Left renal pelvis (tissue), 4 donors: ENCODE measurements at regions not wholly inside any gene's neighbourhood (a gene's known extent, or its start where the extent isn't known, plus 50 kb on each side); places are given as distances from the start of the nearest gene placed in this dataset.
A peak's percentile ranks its signal among the peaks of the same experiment; 100 is the strongest.
"Not testable (repeated sequence)": the region's sequence is repeated elsewhere in the genome, so short reads cannot be mapped to it uniquely, and the experiment has no call there.

Experiments used
- DNase-seq, 4 donors: peaks; one replicate each; pipeline ENCODE4 v3.0.0-alpha.2; 2013; ENCODE audit warnings: low read depth in 4 of 4, low spot score in 3 of 4

DNA sequence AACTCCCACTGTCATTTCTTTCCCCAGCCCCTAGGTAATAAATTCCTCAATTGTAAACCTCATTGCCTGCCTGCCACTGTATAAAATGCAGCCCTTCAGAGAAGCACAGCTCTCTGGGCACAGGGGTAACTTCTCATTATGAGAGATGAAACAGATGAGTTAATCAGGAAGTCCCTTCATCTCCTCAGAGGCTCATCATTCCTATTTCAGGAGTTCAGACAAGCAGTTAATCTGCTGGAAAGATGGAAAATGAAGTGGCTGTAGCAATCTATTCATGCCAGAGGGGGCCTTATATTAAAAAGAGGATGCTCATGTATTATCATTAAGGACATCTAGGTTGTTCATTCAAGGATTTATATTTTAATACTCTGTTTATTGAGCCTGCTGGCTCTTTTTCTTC, 519.5 kb upstream of the LMCD1 start:
- no peak for DNase-seq

DNA sequence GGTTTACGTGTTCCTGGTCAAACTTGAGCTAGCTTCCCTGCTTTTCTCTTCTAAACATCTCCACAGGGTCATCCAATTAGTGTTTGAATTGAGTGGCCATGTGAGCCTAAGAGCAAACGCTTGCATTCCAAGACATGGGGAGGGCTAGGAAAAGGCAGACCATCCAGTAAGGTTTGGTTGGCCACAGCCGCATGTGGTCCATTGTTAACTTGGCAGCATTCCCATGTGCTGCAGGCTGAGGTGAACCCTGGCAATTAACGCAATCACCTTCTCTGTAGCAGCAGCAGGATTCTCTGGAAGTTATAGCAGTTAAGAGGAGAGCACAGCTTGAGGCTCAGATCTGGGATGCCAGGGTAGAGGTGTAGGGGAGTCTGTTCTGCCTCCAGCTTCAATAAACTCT, 502.2 kb upstream of the LMCD1 start:
- DNase-seq: no peak

DNA sequence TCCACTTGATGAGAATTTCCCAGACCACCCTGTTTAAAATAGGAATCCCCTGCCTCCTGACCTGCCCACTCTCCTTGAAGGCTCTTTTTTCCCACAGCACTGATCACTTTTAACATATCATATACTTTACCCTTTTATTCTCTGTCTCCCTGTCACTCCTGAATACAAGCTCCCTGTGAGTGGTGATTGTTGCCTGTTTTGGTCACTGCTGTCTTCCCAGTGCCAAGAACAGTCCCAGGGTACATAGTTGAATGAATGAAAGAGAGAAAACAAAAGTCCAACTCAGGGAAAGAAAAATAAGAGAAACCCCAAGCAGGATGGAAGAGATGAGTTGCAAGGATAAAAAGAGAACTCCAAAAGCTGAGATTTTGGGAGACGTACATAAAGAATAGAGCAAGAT, 500.3 kb upstream of the LMCD1 start:
- no peak for DNase-seq

DNA sequence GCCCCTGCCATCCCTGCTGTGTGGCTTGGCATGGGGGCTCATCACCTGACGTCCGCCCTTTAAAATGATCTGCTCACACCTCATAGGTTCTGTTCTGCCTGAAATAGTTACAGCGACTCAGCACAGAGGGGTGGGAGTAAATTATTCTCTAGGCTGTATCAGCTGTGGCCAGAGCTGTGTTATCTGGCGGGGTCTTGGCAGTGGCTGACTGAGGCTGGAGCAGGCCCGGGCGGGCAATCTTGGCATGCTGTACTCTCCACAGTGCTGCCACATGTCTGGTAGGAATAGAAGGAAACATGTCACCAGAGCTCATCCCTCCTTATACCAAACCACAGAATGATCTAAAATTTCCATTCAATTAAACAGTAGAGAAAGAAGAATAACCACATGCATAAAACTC, 499.9 kb upstream of the LMCD1 start:
- DNase-seq: no peak

DNA sequence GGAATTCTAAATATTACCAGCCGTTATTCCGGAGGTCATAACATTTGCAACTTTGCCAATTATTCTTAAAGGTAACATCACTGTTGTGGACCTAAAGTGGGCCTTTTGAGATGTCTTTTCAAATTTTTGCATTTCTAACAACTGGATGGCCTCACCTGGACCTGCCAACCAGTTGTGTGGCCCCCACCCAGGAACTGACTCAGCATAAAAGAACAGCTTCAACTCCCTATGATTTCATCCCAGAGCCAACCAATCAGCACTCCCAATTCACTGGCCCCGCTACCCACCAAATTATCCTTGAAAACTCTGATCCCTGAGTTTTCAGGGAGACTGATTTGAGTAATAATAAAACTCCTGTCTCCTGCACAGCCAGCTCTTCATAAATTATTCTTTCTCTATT, 489.7 kb upstream of the LMCD1 start:
- no peak for DNase-seq

DNA sequence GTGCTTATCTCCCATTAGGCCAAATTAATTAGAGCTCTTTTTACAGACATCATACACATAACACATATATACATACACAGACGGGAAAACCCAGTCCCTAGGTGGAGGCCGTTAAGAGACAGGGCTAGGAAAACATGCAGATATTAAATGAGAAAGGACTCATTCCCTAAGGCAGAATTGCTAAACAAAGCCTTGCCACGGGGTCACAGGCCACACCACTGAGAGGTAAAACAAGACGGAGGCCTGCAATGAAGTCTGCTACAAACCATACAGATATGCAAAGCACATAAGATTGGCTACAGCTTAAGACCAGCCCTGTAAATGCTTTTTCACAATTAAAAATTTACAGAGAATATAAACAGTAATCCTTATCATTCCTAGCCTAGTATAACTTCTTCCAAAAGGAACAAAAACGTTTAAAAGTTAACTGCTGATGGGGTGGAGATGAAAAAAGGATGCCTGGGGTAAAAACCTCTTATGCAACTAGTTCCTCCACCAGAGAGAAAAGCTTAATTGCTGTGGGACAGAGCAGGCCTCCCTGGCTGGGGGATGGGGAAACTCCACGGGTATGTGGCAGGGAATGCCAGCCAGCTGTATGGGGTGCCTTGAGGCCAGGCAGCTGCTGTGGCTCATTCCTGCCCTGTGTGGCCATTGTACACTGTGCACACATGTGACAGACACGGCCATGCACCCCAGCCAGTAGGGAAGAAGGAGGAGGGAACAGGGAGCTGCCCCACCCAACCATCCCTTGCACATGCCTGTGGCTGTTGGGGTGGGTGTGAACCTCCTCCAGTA, 481.4 kb upstream of the LMCD1 start:
- DNase-seq: no peak

DNA sequence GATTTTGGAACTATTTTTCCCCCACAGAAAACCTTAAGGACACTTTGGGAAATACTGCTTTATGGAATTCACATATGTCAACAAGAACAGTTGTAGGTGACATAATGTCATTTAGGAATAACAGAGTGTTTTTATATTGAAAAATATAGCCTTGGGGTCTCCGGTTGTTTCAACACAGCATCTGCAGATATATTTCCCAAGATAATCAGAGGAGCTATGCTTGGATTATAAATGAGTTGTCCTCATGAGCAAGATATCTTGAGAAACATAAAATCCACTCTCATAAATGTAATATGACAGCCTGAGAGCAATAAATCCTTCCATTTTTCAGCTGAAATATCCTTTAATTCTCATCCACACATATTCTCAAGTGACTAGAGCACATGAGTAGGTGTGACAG, 473.7 kb upstream of the LMCD1 start:
- DNase-seq: no peak

DNA sequence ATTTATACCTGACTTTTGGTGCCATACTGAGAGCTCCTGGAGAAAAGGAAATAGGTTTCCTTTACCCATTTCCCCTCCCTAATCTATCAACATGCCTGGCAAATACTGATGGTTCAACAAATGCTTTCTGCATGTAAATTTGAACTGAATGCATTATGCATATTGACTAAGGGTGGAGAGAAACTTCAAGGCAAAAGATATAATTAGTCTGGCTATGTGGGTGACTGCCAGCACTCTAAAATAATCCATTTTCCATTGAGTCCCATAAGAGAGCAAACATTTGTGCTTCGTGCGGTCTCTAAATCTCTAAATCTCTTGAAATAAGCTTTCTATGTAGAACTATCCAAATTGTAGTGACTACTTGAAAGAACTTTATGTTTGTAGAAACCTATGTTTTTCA, 451.3 kb upstream of the LMCD1 start:
- no peak for DNase-seq

DNA sequence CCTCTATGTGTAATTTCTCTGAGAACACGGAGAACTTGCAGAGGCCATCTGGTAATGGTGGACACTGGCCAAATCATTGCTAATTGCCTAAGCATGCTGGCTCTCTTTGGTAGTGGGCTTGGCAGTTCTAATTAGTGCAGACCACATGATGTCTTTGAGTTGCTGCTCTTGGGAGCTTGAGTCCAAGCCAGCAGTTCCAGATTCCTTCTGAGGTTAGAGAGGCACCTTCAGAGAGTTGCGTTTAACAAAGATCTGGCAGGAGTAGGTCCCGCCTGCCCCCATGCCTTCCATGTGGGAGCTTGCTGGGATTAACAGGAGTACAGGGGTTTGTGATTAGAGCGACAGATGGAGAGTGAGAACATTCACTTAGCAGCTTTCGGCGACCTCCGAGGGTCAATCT, 449.0 kb upstream of the LMCD1 start:
- DNase-seq: no peak

DNA sequence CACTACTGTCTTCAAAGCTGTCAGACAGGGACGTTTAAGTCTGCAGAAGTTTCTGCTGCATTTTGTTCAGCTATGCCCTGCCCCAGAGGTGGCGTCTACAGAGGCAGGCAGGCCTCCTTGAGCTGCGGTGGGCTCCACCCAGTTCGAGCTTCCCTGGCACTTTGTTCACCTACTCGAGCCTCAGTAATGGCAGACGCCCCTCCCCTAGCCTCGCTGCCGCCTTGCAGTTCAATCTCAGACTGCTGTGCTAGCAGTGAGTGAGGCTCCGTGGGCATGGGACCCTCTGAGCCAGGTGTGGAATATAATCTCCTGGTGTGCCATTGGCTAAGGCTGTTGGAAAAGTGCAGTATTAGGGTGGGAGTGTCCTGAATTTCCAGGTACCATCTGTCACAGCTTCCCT, 433.5 kb upstream of the LMCD1 start:
- DNase-seq: not testable (repeated sequence)

DNA sequence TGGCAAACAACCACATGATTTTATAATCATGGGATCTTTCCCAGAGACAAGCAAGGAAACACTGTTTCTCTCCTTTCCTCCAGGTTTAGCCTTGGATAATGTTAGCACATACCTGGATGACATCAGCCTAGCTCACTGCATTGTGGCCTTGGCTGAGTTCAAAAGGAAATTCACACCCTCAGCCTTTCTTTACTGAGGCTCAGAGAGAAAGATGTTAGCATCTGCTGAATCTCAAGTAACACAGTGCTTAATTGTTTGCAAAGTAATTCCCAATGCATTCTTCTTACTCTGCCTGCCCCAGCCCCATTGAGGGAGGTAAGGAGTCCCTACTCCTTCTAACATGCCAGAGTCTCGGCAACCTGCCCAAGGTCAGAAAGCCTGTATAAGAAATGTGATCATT, 432.2 kb upstream of the LMCD1 start:
- no peak for DNase-seq

DNA sequence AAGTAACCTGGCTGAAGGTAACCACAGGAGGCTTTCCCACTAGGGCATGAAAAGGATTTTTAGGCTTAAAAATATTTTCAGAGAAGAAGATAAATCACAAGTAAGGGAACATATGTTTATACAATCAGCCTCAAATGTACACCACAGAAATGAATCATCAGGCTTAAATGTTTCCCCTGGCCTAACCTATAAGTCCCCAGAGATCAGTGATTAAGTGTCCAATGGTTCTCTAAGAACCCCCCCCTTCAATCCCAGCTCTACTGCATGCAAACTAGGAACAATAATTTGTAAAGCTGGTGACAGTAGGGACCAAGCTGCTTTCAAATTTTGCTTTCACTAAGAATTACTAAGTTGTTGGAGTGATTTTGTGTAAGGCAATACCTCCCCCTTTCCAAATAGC, 431.6 kb upstream of the LMCD1 start:
- DNase-seq: peak in 3 of 4 donors; percentile 14 to 42 (median 22)

DNA sequence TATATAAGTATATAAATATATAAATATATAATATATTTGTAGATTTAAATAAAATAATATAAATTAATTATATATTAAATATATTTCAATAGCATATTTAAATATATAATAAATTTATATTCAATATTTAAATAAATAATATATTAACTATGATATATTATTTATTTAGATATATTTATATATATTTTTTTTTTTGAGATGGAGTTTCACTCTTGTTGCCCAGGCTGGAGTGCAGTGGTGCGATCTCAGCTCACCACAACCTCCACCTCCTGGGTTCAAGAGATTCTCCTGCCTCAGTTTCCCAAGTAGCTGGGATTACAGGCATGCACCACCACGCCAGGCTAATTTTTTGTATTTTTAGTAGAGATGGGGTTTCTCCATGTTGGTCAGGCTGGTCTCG, 426.9 kb upstream of the LMCD1 start:
- not testable (repeated sequence) for DNase-seq

DNA sequence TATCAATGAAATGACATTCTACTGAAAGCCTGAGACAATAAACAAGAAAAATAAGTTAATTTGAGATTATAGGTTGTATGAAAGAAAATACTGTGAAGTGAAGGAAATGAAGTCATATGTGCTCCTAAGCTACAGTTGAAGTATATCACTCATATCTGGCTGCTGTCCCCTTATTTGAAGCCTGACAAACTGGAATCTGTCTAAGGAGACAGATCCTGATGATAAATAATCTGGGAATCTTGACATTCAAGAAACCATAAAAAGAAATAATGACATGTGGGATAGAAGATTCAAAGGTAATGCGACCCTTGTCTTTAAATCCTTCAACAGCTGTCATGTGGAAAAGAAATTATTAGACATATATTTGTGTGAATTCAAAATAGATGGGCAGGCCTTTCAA, 424.5 kb upstream of the LMCD1 start:
- DNase-seq: no peak

DNA sequence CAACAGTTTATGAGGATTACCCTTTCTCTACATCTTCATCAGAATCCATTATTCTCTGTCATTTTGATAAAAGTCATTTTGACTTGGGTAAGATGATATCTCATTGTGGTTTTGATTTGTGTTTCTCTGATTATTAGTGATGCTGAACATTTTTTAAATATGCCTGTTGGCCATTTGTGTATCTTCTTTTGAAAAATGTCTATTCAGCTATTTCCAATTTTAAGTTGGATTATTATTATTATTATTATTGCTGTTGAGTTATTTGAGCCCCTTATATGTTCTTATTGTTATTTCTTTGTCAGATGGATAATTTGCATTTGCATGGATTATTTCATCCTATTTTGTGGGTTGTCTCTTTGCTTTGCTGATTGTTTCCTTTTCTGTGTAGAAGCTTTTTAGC, 421.2 kb upstream of the LMCD1 start:
- no peak for DNase-seq

DNA sequence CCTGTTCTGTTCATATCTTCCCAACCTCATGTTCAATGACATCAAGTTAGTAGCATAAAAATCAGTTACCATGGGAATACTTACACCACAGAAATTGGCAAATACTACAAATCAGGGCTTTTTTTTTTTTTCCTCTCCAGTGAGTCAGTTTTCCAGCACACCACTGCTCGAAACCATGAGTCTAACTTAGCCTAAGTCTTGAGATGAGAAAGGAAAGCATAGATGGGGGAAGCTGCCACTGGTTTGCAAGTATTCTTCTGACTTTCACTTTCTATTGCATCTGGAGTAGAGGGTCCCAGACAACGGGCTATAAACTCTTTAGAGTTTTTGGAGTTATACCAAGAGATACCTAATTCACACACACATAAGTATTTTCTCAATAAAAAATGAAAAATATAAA, 416.1 kb upstream of the LMCD1 start:
- no peak for DNase-seq

DNA sequence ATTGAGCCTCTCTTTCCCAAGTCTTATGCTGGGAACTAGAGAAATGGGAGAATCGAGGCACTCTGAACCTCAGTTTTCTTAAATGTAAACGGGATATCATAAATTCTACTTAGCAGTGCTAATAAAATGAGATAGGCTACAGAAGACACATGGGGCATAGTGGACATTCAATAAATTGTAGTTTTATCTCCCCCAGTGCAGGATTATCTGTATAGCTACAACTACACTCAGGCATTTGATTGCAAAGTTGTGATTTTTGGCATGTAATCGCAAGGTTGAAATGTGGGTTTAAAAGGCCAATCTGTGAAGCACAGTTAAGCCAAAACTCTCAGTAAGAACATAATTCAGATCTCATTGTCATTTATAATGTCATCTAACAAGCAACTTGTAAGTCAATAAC, 413.7 kb upstream of the LMCD1 start:
- peak in 1 of 4 donors; percentile 18 for DNase-seq

DNA sequence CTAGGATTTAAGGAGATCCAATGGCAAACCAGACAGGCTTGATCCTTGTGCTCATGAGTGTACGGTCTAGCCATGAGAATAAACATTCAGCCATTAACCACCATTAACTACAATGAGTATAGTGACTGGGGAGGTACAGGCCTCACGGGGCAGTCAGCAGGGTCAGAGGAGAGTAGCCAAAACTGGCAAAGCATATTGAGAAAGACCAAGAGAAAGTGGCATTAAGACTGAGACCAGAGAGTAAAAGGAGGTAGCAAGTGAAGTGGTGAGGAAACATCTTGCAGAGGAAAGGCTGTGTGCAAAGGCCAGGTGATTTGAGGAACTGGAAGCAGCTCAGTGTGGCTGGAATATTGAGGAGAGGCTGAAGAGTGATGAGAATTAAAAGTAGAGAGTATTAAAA, 407.2 kb upstream of the LMCD1 start:
- no peak for DNase-seq

DNA sequence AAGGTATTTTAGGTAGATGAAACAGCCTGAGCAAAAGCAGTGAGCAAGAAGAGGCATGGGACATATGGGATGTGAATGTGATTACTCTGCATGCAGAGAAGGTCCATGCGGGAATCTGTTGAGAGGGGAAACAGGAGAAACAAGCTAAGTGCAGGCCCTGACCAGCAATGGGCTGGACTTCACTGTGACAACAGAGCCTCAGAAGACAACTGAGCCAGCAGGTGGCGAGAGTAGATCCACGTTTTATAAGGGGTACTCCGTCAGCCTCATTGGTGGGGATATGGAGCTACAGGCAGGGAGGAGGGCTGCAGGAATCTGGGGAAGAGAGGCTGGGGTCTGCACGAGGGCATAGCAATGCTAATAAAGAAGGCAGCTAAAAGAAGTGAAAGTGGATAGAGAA, 405.9 kb upstream of the LMCD1 start:
- DNase-seq: no peak

DNA sequence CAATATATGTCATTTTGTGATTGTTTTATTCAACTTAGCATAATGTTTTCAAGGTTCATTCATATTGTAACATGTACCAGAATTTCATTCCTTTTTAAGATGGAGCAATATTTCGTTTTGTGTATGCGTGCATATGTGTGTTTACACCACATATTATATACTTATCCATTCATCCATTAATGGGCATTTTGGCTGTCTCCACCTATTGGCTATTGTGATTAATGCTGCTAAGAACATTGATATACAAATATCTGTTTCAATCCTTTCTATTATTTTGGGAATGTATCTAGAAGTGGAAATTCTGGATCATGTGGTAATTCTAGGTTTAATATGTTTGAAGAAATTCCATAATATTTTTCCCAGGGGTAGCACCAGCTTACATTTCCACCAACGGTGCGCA, 403.9 kb upstream of the LMCD1 start:
- DNase-seq: no peak

DNA sequence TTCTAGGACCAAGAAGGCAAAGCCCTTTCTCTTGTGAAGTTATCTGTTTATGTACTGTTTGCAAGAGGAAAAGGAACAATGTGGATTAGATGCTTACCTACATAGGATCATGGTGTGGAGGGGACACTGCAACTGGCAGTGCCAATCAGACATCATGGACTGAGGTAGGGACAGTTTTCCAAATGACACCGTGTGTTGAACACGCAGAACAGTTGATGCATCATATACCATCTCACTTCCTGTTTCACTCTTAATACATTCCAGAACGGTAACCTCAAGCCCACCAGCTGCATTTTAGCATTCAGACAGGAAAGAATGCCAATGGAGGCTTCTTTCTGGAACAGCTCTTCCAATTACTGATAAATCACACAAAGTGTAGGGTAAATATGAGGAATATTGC, 397.7 kb upstream of the LMCD1 start:
- DNase-seq: no peak

DNA sequence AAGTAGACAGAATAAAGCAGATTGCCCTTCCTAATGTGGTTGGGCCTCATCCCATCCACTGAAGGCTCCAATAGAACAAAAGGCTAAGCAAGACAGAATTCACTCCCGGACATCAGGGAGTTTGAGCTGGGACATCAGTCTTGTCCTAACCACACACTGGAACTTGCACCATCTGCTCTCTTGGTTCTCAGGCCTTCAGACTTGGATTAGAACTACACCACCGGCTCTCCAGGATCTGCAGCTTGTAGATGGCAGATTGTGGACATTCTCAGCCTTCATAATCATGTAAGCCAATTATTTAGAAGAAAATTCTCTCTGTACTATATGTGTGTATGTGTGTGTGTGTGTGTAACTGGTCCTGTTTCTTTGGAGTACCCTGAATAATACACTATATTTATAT, 394.7 kb upstream of the LMCD1 start:
- DNase-seq: no peak
